Left ventricle myocardium inferior (tissue), 1 donor: ENCODE measurements at regions not wholly inside any gene's neighbourhood (a gene's known extent, or its start where the extent isn't known, plus 50 kb on each side); places are given as distances from the start of the nearest gene placed in this dataset.

Experiments
- DNase-seq: peaks from one replicate; pipeline ENCODE4 v3.0.0-alpha.2; 2020
- H3K27ac ChIP-seq: fragments of 200-600 bp; replicated peaks from 2 replicates; pipeline ENCODE4 v1.8.0; 2021
- H3K27me3 ChIP-seq: fragments of 200-600 bp; 2 replicates; pipeline ENCODE4 v1.8.0; 2021; ENCODE audit warnings: low read depth
- H3K36me3 ChIP-seq: fragments of 200-600 bp; 2 replicates; pipeline ENCODE4 v1.8.0; 2021
- H3K4me1 ChIP-seq: fragments of 200-600 bp; 2 replicates; pipeline ENCODE4 v1.8.0; 2021
- H3K4me3 ChIP-seq: fragments of 200-600 bp; 2 replicates; pipeline ENCODE4 v1.8.0; 2021; ENCODE audit warnings: mild to moderate bottlenecking, moderate library complexity
- H3K9me3 ChIP-seq: fragments of 200-600 bp; replicated peaks from 2 replicates; pipeline ENCODE4 v1.8.0; 2021
- intact Hi-C: fragments of 100-400 bp; cut with micrococcal nuclease; formaldehyde crosslinking; loops from one replicate; pipeline ENCODE4 v1.11.0; 2022
- TF ChIP-seq, protein P1 (sequence below): fragments of 200-600 bp; IDR thresholded peaks from 2 replicates; pipeline ENCODE4 v1.8.0; 2021; ENCODE audit warnings: antibody characterized with exemption, mild to moderate bottlenecking, borderline replicate concordance
- donor health status: DM: no; HTN: yes; CAD: no; lungs with severe emphysema.

DNA sequence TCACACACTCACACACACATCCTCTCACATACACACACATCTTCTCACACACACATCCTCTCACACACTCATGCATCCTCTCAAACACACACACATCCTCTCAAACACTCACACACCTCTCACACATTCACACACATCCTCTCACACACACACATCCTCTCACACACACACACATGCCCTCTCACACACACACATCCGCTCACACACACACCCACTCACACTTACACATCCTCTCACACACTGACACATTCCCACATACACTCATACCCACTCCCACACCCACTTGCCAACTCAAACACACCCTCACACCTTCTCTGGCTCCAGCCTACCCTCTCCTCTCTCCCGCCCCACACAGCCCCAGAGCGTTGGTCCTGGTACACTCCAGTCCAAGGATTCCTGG is 127.9 kb upstream of the SLC30A5 start:
- intact Hi-C loops, result no loop called here
- Histone ChIP-seq H3K27me3 (no peaks in the 10 kb centered on the region), H3K4me1 (peaks cover 6% of the 10 kb centered on the region), H3K4me3 (no peak overlapping the region), H3K27ac (no peak overlapping the region), H3K9me3 (no peaks in the 10 kb centered on the region), H3K36me3 (no peaks in the 10 kb centered on the region)
- no peak for DNase-seq
- TF ChIP-seq, protein P1, sequence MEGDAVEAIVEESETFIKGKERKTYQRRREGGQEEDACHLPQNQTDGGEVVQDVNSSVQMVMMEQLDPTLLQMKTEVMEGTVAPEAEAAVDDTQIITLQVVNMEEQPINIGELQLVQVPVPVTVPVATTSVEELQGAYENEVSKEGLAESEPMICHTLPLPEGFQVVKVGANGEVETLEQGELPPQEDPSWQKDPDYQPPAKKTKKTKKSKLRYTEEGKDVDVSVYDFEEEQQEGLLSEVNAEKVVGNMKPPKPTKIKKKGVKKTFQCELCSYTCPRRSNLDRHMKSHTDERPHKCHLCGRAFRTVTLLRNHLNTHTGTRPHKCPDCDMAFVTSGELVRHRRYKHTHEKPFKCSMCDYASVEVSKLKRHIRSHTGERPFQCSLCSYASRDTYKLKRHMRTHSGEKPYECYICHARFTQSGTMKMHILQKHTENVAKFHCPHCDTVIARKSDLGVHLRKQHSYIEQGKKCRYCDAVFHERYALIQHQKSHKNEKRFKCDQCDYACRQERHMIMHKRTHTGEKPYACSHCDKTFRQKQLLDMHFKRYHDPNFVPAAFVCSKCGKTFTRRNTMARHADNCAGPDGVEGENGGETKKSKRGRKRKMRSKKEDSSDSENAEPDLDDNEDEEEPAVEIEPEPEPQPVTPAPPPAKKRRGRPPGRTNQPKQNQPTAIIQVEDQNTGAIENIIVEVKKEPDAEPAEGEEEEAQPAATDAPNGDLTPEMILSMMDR, result no peak

DNA sequence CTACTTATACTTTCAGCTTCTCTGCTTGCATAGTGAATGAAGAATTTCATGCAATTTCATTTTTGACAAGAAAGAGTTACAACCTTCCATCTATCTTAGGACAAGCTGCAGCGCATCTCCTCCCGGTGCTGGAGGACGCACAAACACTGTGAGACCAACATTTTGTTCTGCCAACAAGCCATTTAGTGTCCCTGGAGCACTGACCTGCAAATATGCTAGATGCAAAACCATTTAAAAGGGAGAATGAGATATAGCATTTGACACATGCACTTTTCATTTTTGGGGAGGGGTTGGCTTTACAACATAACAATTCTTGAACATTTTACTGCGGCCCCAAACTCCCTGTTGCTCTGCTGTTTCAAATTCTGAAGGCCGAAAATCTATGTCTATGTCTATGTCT is 127.2 kb upstream of the SLC30A5 start:
- no peak overlapping the region for H3K27ac ChIP-seq
- no peak overlapping the region for H3K4me3 ChIP-seq
- no peaks in the 10 kb centered on the region for H3K9me3 ChIP-seq
- no peaks in the 10 kb centered on the region for H3K27me3 ChIP-seq
- H3K36me3 ChIP-seq, result no peaks in the 10 kb centered on the region
- TF ChIP-seq, protein P1, result no peak
- intact Hi-C loops, result no loop called here
- H3K4me1 ChIP-seq, result peaks cover 6% of the 10 kb centered on the region
- no peak for DNase-seq

DNA sequence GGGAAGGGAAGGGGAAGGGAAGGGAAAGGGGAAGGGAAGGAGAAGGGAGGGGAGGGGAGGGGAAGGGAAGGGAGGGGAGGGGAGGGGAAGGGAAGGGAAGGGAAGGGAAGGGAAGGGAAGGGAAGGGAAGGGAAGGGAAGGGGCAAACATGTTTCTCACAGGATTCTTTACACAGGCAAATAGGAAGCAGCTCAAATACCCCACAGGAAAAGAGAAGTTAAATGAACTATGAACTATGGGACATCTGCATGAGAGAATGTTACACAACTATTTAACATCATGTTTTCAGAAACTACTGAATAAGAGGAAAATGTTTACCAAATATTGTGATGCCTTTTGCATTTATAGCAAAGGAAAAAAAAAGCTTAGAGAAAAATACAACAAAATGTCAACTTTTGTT is 125.4 kb upstream of the SLC30A5 start:
- Histone ChIP-seq H3K36me3 (no peaks in the 10 kb centered on the region), H3K4me3 (no peak overlapping the region), H3K27ac (no peak overlapping the region), H3K4me1 (no peaks in the 10 kb centered on the region), H3K9me3 (no peaks in the 10 kb centered on the region), H3K27me3 (peaks cover 8% of the 10 kb centered on the region)
- DNase-seq, result no peak
- TF ChIP-seq, protein P1, result no peak
- intact Hi-C loops, result no loop called here

DNA sequence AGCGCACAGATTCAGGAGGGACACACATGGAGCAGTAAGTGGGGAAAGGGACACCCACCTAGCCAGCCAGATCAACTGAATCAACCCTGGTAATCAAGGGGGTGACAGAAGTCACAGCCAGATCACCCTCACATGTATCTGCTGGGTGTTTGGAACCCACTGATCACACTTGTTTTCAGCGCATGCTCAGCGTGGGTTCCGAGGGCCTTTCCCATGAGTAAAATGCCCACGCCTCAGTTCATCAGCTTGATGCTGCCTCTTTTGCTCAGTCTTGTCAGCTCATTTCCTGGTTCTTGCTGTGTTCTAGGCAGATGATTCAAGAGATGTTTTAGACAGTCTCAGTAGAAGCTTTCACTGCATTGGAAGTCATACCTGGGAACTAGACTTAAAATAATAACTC is 123.2 kb upstream of the SLC30A5 start:
- no peak overlapping the region for H3K4me3 ChIP-seq
- H3K27me3 ChIP-seq, result peaks cover 8% of the 10 kb centered on the region
- TF ChIP-seq, protein P1, result no peak
- H3K9me3 ChIP-seq, result peaks cover 7% of the 10 kb centered on the region
- no peaks in the 10 kb centered on the region for H3K4me1 ChIP-seq
- no peak overlapping the region for H3K27ac ChIP-seq
- intact Hi-C loops, result no loop called here
- DNase-seq, result no peak
- no peaks in the 10 kb centered on the region for H3K36me3 ChIP-seq

DNA sequence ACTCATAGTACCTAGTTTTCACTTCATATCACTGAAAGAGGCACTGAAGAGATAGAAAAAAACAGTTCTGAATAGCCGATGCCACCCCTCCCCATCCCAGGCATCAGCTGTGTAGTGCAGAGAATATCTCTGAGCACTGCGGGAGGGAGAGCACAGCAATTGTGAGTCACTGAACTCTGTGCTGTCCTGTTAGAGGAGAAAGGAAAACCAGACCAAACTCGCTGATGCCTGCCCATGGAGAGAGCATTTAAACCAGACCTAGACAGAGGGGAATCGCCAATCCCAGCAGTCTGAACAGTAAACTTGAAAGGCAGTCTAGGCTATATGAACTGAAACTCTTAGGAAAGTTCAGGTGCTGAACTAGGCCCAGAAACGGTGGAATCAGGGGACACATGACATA is 120.1 kb upstream of the SLC30A5 start:
- no peak overlapping the region for H3K27ac ChIP-seq
- DNase-seq, result no peak
- no peaks in the 10 kb centered on the region for H3K4me1 ChIP-seq
- intact Hi-C loops, result no loop called here
- H3K9me3 ChIP-seq, result peaks cover 24% of the 10 kb centered on the region
- TF ChIP-seq, protein P1, result no peak
- H3K4me3 ChIP-seq, result no peak overlapping the region
- H3K27me3 ChIP-seq, result peaks cover 8% of the 10 kb centered on the region
- no peaks in the 10 kb centered on the region for H3K36me3 ChIP-seq

DNA sequence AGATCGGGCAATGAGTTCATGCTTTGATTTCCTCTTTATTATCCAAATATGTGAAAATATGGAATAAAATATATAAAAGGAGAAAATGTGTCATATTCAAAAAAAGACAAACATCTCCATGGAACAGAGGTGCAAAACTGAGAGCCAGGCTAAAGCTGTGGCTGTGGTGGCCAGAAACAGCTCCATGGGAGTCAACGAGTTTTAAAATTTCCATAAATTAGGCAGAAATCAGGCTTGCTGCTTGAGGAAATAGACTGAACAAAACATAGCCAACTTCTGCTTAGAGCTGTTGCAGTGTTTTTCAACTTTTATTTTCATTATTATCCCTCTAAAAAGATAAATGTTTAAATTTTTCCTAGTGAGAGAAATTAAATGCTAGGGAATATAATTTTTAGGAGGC is 110.8 kb upstream of the SLC30A5 start:
- Histone ChIP-seq H3K27me3 (no peaks in the 10 kb centered on the region), H3K4me1 (no peaks in the 10 kb centered on the region), H3K27ac (no peak overlapping the region), H3K9me3 (no peaks in the 10 kb centered on the region), H3K36me3 (no peaks in the 10 kb centered on the region), H3K4me3 (no peak overlapping the region)
- intact Hi-C loops, result no loop called here
- no peak for DNase-seq
- TF ChIP-seq, protein P1, result no peak
